ENCODE measurements at regions not wholly inside any gene's neighbourhood (a gene's known extent, or its start where the extent isn't known, plus 50 kb on each side); places are given as distances from the start of the nearest gene placed in this dataset.
A peak's percentile ranks its signal among the peaks of the same experiment; 100 is the strongest.

GRCh38 chr15:57866149-57866736 lies 159.7 kb downstream of the POLR2M start:
- H3K27me3 ChIP-seq (ENCODE audit: insufficient read depth, low read length, poor library complexity, severe bottlenecking): peaks cover 73% of the 10 kb centered on the region
- peaks cover 3% of the 10 kb centered on the region for H4K20me1 ChIP-seq (ENCODE audit: insufficient read depth, low read length, poor library complexity, severe bottlenecking)
- H3K4me3 ChIP-seq (ENCODE audit: low read length, poor library complexity, severe bottlenecking): no peak overlapping the region
- H3F3A ChIP-seq (ENCODE audit: low read depth): no peaks in the 10 kb centered on the region
- TF ChIP-seq EZH2phosphoT487 (IDR thresholded peaks at IDR 0.05; ENCODE audit: borderline replicate concordance) (no peak), CTCF (conservative IDR thresholded peaks at IDR 0.05; ENCODE audit: low read length) (peak; percentile 93)
- no peak overlapping the region for H3K4me2 ChIP-seq (ENCODE audit: low read depth, low read length, poor library complexity, severe bottlenecking)
- H3K36me3 ChIP-seq (ENCODE audit: insufficient read depth, low read length): no peaks in the 10 kb centered on the region
- H3K4me1 ChIP-seq (ENCODE audit: insufficient read depth, low read length, poor library complexity, severe bottlenecking): peaks cover 7% of the 10 kb centered on the region
- no peaks in the 10 kb centered on the region for H3K79me2 ChIP-seq (ENCODE audit: insufficient read depth, low read length)
- H3K9me3 ChIP-seq (ENCODE audit: insufficient read depth, low read depth, low read length): no peaks in the 10 kb centered on the region
- no peaks in the 10 kb centered on the region for H3K9me2 ChIP-seq (replicated peaks; ENCODE audit: low read depth, low read length)
- H2AFZ ChIP-seq (ENCODE audit: low read length): no peak overlapping the region
- H3K9ac ChIP-seq (ENCODE audit: low read depth, low read length, poor library complexity, severe bottlenecking): no peak overlapping the region

GRCh38 chr15:57867970-57868798 lies 161.7 kb downstream of the POLR2M start:
- Histone ChIP-seq H3K4me3 (ENCODE audit: low read length, poor library complexity, severe bottlenecking) (no peak overlapping the region), H3F3A (ENCODE audit: low read depth) (no peaks in the 10 kb centered on the region), H3K9ac (ENCODE audit: low read depth, low read length, poor library complexity, severe bottlenecking) (no peak overlapping the region), H4K20me1 (ENCODE audit: insufficient read depth, low read length, poor library complexity, severe bottlenecking) (peaks cover 3% of the 10 kb centered on the region), H3K4me2 (ENCODE audit: low read depth, low read length, poor library complexity, severe bottlenecking) (peak overlapping the region; percentile 27), H3K27me3 (ENCODE audit: insufficient read depth, low read length, poor library complexity, severe bottlenecking) (peaks cover 78% of the 10 kb centered on the region), H3K36me3 (ENCODE audit: insufficient read depth, low read length) (no peaks in the 10 kb centered on the region), H3K4me1 (ENCODE audit: insufficient read depth, low read length, poor library complexity, severe bottlenecking) (peaks cover 7% of the 10 kb centered on the region), H3K9me3 (ENCODE audit: insufficient read depth, low read depth, low read length) (no peaks in the 10 kb centered on the region), H3K79me2 (ENCODE audit: insufficient read depth, low read length) (no peaks in the 10 kb centered on the region), H3K9me2 (replicated peaks; ENCODE audit: low read depth, low read length) (no peaks in the 10 kb centered on the region), H2AFZ (ENCODE audit: low read length) (no peak overlapping the region)
- peak; percentile 76; the same call in 1 of the 2 replicates for TF ChIP-seq EZH2phosphoT487 (IDR thresholded peaks at IDR 0.05; ENCODE audit: borderline replicate concordance)
- no peak for TF ChIP-seq CTCF (conservative IDR thresholded peaks at IDR 0.05; ENCODE audit: low read length)

GRCh38 chr15:57870667-57871066 lies 164.2 kb downstream of the POLR2M start:
- Histone ChIP-seq H3K4me1 (ENCODE audit: insufficient read depth, low read length, poor library complexity, severe bottlenecking) (peaks cover 7% of the 10 kb centered on the region), H4K20me1 (ENCODE audit: insufficient read depth, low read length, poor library complexity, severe bottlenecking) (peaks cover 3% of the 10 kb centered on the region), H3K9me2 (replicated peaks; ENCODE audit: low read depth, low read length) (no peaks in the 10 kb centered on the region), H3K27me3 (ENCODE audit: insufficient read depth, low read length, poor library complexity, severe bottlenecking) (peaks cover 83% of the 10 kb centered on the region), H2AFZ (ENCODE audit: low read length) (no peak overlapping the region), H3K9me3 (ENCODE audit: insufficient read depth, low read depth, low read length) (no peaks in the 10 kb centered on the region), H3F3A (ENCODE audit: low read depth) (no peaks in the 10 kb centered on the region), H3K9ac (ENCODE audit: low read depth, low read length, poor library complexity, severe bottlenecking) (no peak overlapping the region), H3K79me2 (ENCODE audit: insufficient read depth, low read length) (no peaks in the 10 kb centered on the region), H3K4me2 (ENCODE audit: low read depth, low read length, poor library complexity, severe bottlenecking) (no peak overlapping the region), H3K36me3 (ENCODE audit: insufficient read depth, low read length) (no peaks in the 10 kb centered on the region), H3K4me3 (ENCODE audit: low read length, poor library complexity, severe bottlenecking) (no peak overlapping the region)
- TF ChIP-seq CTCF (conservative IDR thresholded peaks at IDR 0.05; ENCODE audit: low read length) (no peak), EZH2phosphoT487 (IDR thresholded peaks at IDR 0.05; ENCODE audit: borderline replicate concordance) (no peak)

Data from Loucy (cell line).